KBM-7 (cell line): ENCODE measurements at regions not wholly inside any gene's neighbourhood (a gene's known extent, or its start where the extent isn't known, plus 50 kb on each side); places are given as distances from the start of the nearest gene placed in this dataset.
"Not testable (repeated sequence)": the region's sequence is repeated elsewhere in the genome, so short reads cannot be mapped to it uniquely, and the experiment has no call there.

Experiments
- DNase-seq: peaks from one replicate; pipeline ENCODE4 v3.0.0-alpha.2; 2015
- in situ Hi-C: fragments of 300-500 bp; cut with MboI; formaldehyde crosslinking; loops from 2 replicates; pipeline ENCODE4 v1.14.3; 2020; ENCODE audit warnings: low sequenced_read_pairs, low pct_unique_long_range_greater_than_20kb, mixed read lengths

DNA sequence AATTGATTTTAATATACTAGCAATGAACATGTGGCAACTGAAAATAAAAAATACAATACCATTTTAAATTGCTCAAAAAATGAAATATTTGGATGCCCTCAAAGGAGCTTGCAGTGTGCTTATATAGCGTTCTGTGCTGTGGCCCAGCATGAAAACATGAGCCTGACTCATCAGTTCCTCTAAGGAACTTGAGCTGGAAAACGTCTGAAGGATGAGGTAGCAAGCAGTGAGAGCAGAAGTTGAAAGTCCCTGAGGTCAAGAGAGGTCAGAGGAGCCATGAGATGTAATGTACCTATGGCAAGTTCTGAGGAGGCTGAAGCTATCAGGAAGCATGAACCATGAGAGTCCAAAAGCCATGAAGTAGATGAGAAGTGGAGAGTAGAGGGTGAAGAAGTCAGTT lies 59.7 kb downstream of the HMGB3 start:
- in situ Hi-C loops: no loop called here

DNA sequence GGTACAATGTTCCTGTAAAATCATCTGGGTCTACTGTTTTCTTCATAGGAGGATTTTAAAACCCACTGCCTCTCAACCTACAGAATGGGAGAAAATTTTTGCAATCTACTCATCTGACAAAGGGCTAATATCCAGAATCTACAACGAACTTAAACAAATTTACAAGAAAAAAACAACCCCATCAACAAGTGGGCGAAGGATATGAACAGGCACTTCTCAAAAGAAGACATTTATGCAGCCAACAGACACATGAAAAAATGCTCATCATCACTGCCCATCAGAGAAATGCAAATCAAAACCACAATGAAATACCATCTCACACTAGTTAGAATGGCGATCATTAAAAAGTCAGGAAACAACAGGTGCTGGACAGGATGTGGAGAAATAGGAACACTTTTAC lies 83.2 kb downstream of the HMGB3 start:
- DNase-seq, in situ Hi-C loops: not testable (repeated sequence)

More for the DNA sequence above, 59.7 kb downstream of the HMGB3 start:
- DNase-seq: peak; percentile 4

DNA sequence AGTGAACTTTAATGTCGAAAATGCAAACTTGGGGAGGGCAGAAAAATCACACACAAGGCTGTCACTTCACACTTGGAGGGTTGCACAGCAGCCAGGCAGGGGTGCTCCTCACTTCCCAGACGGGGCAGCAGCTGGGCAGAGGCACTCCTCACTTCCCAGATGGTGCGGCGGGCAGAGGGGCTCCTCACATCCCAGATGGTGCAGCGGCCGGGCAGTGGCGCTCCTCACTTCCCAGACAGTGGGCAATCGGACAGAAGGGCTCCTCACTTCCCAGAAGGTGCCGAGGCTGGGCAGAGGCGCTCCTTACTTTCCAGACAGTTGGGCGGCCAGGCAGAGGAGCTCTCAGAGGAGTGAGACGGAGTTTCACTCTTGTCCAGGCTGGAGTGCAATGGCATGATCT lies 90.6 kb downstream of the HMGB3 start:
- in situ Hi-C loops: no loop called here
- no peak for DNase-seq

DNA sequence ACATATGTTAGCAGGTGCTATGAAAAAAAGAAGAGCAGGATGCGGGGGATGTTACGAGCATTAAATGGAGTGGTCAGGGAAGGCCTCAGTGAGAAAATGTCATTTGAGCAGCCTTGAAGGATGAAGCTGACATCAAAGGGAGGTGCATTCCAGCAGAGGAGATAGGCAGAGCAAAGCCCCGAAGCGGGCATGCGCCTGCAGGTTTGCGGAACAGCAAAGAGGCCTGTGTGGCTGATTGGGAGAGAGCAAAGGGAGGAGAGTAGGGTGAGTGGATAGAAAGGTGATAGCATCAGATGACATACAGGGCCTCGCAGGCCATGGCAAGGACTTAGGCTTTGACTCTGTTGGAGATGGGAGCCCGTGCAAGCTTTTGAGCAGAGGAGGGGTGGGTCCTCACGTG lies 95.4 kb upstream of the GPR50 start:
- no peak for DNase-seq
- in situ Hi-C loops: loop anchor here (25.0 kb wide), 1 partner anchor 294 kb away; no protein-coding TSS in a partner anchor

DNA sequence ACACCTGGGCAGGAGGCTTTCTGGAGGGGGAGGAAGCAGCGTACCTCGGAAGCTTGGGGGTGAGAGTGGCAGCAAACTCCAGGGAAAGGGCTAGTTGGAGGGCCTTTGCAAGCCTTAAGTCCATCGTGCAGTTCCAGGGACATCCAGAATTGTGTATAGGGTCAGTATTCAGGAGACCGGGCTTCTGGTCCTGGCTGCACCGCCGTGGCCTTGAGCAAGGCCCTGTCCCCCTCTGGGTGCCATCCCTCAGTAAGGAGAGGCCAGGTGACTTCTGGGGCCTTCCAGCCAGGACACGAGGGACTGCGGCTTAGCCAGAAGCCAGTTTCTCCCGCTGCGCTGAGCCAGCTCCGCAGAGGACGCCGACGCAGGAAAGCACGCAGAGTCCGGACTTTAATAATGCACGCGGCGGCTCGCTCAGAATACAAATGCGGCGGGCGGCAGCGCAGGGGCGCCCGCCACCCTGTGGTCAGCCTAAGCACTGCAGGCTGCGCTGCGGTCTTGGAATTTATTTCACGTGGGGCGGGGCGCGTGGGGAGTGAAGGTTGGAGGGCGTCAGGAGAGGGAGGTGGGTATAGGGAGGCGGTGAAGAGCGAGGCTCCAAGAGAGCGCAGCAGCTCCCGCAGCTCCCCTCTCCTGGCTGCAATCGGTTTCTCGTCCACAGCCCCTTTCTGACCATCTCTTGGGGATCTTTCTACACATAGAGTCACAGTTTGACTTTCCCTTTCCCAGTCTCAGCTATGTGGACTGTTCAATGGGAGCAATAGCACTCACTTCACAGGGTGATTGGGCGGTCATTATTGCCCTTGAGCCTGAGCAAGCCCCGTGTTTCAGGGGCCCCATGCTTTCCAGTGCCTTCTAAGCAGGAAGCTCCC lies 94.1 kb upstream of the GPR50 start:
- DNase-seq: peak; percentile 83
- in situ Hi-C loops: loop anchor here (25.0 kb wide), 1 partner anchor 295 kb away; no protein-coding TSS in a partner anchor

DNA sequence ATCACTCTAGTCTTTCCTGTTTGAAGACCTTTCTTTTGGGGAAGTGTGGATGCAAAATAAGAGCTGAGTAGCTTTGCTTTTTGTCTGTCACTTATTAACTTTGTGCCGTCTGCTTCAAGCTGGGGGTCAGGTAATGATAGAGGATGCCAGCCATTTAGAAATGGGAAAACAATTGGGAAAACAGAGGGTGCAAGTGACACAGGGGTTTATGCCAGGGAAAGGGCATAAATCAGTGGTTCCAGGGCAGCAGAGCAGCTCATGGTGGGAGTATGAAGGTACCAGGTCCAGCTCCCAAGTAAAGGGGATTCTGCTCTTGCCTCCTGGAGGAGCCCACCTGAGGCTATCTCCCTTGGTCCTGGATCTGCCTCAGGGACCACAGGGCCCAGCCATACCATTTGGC lies 91.9 kb upstream of the GPR50 start:
- DNase-seq: no peak
- in situ Hi-C loops: loop anchor here (25.0 kb wide), 1 partner anchor 297 kb away; no protein-coding TSS in a partner anchor

DNA sequence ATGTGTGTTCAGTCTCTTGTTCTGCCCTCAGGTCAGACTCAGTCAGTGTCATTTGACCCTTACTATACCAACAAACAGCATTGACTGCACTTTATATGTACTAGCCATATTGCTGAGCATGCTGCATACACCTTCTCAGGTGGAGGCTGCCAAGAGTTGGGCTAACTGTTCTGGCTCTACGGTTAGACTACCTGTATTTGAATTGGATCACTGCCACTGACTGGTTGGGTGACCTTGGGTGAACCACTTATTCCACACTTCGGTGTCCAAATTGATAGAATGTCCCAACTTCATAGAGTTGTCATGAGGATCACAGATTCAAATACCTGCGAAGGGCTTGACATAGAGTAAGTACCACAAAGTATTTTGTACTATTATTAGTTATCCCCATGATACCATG lies 91.2 kb upstream of the GPR50 start:
- no peak for DNase-seq

DNA sequence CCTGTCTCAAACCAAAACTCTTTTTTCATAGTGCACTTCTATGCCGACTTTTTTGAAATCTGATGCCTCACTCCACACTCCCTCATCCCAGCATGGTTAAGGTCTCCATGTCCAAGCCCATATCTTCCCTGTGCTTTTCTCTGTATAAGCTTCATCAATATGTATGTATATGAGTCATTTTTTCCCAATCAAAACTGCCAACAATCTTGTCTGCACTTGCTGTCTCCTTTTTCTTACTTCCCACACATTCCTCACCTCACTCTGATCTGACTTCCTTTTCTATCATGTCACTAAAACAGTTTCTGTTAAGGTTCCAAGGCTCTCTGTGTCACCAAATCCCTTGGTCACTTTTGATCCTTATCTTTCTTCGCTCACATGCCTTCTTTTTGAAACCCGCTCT lies 88.2 kb upstream of the GPR50 start:
- DNase-seq: no peak
- in situ Hi-C loops: loop anchor here (25.0 kb wide), 1 partner anchor 301 kb away; no protein-coding TSS in a partner anchor

More for the DNA sequence above, 91.2 kb upstream of the GPR50 start:
- in situ Hi-C loops: loop anchor here (25.0 kb wide), 1 partner anchor 298 kb away; no protein-coding TSS in a partner anchor

DNA sequence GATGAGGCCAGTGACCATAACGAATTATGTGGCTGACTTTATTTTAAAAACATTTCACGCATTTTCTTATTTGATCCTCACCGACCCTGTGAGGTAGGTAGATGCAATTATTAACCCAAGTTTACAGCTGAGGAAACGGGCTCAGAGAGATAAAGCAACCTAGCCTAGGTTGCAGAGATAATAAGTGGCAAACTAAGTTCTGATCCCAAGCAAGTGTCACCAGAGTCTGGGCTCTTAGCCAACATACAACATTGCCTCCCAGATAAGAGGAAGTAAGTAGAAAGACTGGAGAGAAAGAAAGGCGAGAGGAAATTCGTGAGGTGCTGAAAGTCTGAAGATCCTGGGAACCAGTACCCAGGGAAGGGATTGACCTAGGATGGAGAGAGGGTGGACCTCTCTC lies 77.4 kb upstream of the GPR50 start:
- DNase-seq: peak; percentile 61
- in situ Hi-C loops: loop anchor here (25.0 kb wide), 1 partner anchor 312 kb away; no protein-coding TSS in a partner anchor

DNA sequence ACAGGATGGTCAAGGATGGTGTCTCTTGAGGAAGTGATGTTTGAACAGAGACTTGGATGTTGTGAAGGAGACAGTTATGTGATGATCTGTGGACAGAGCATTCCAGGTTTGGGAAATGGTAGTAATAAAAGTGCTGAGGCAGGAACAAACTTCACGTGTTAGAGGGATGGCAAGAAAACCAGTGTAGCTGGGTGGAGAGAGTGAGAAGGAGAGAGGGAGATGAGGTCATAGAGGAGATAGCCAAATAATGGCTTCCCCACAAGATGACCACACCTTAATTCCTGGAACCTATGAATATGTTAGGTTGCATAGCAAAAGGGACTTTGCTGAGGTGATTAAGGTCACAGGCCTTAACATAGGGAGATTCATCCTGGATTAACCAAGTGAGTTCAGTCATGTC lies 75.6 kb upstream of the GPR50 start:
- in situ Hi-C loops: no loop called here

DNA sequence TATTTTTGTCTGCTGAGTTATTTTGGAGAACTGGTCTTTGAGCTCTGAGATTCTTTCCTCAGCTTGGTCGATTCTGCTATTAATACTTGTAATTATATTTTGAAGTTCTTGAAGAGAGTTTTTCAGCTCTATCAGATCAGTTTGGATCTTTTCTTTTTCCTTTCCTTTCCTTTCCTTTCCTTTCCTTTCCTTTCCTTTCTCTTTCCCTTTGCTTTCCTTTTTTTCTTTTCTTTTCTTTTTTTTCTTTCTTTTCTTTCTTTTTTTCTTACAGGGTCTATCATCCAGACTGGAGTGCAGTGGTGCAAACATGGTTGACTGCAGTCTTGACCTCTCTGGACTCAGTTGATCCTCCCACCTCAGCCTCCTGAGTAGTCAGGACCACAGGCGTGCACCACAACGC lies 63.2 kb upstream of the GPR50 start:
- DNase-seq, in situ Hi-C loops: not testable (repeated sequence)

More for the DNA sequence above, 75.6 kb upstream of the GPR50 start:
- no peak for DNase-seq
